NCI-H2107 (cell line): ENCODE measurements at regions not wholly inside any gene's neighbourhood (a gene's known extent, or its start where the extent isn't known, plus 50 kb on each side); places are given as distances from the start of the nearest gene placed in this dataset.

Experiments used
- DNase-seq: peaks from one replicate; lab custom pipeline; 2025; lab: John Stamatoyannopoulos, UW

GRCh38 chr14:101004176-101004575, 100.7 kb upstream of the RTL1 start:
- DNase-seq, result no peak

GRCh38 chr14:101004954-101005353, 101.4 kb upstream of the RTL1 start:
- DNase-seq, result no peak

GRCh38 chr14:101005447-101005846, 101.9 kb upstream of the RTL1 start:
- no peak for DNase-seq

- no peak for DNase-seq
Measured at GRCh38 chr14:101006008-101006407, 102.5 kb upstream of the RTL1 start.

GRCh38 chr14:101007004-101007614, 103.6 kb upstream of the RTL1 start:
- no peak for DNase-seq

- no peak for DNase-seq
Measured at GRCh38 chr14:101007765-101008164, 104.2 kb upstream of the RTL1 start.

GRCh38 chr14:101008196-101008595, 104.7 kb upstream of the RTL1 start:
- no peak for DNase-seq

GRCh38 chr14:101008631-101009336, 105.3 kb upstream of the RTL1 start:
- DNase-seq, result no peak

GRCh38 chr14:101009531-101009930, 106.0 kb upstream of the RTL1 start:
- DNase-seq, result no peak

- no peak for DNase-seq
Measured at GRCh38 chr14:101010293-101010692, 106.8 kb upstream of the RTL1 start.

GRCh38 chr14:101010835-101011234, 107.3 kb upstream of the RTL1 start:
- DNase-seq, result no peak

- no peak for DNase-seq
Measured at GRCh38 chr14:101017209-101017608, 113.7 kb upstream of the RTL1 start.

GRCh38 chr14:101017806-101018560, 114.5 kb upstream of the RTL1 start:
- DNase-seq, result no peak

GRCh38 chr14:101018561-101019290, 115.2 kb upstream of the RTL1 start:
- DNase-seq, result no peak

- DNase-seq, result no peak
Measured at GRCh38 chr14:101019541-101019940, 116.0 kb upstream of the RTL1 start.

- no peak for DNase-seq
Measured at GRCh38 chr14:101019990-101020710, 116.6 kb upstream of the RTL1 start.

- DNase-seq, result no peak
Measured at GRCh38 chr14:101020834-101021370, 117.4 kb upstream of the RTL1 start.

GRCh38 chr14:101022121-101022520, 118.6 kb upstream of the RTL1 start:
- DNase-seq, result no peak

GRCh38 chr14:101022916-101023435, 119.5 kb upstream of the RTL1 start:
- DNase-seq, result no peak

GRCh38 chr14:101024686-101025085, 121.2 kb upstream of the RTL1 start:
- DNase-seq, result no peak

- DNase-seq, result no peak
Measured at GRCh38 chr14:101025131-101025530, 121.6 kb upstream of the RTL1 start.
